Left ventricle myocardium inferior (tissue), 1 donor: ENCODE measurements at regions not wholly inside any gene's neighbourhood (a gene's known extent, or its start where the extent isn't known, plus 50 kb on each side); places are given as distances from the start of the nearest gene placed in this dataset.

Experiments
- DNase-seq: peaks from one replicate; pipeline ENCODE4 v3.0.0-alpha.2; 2020
- H3K27ac ChIP-seq: fragments of 200-600 bp; replicated peaks from 2 replicates; pipeline ENCODE4 v1.8.0; 2021
- H3K27me3 ChIP-seq: fragments of 200-600 bp; 2 replicates; pipeline ENCODE4 v1.8.0; 2021; ENCODE audit warnings: low read depth
- H3K36me3 ChIP-seq: fragments of 200-600 bp; 2 replicates; pipeline ENCODE4 v1.8.0; 2021
- H3K4me1 ChIP-seq: fragments of 200-600 bp; 2 replicates; pipeline ENCODE4 v1.8.0; 2021
- H3K4me3 ChIP-seq: fragments of 200-600 bp; 2 replicates; pipeline ENCODE4 v1.8.0; 2021; ENCODE audit warnings: mild to moderate bottlenecking, moderate library complexity
- H3K9me3 ChIP-seq: fragments of 200-600 bp; replicated peaks from 2 replicates; pipeline ENCODE4 v1.8.0; 2021
- intact Hi-C: fragments of 100-400 bp; cut with micrococcal nuclease; formaldehyde crosslinking; loops from one replicate; pipeline ENCODE4 v1.11.0; 2022
- TF ChIP-seq, protein P1 (sequence below): fragments of 200-600 bp; IDR thresholded peaks from 2 replicates; pipeline ENCODE4 v1.8.0; 2021; ENCODE audit warnings: antibody characterized with exemption, mild to moderate bottlenecking, borderline replicate concordance
- donor health status: DM: no; HTN: yes; CAD: no; lungs with severe emphysema.

DNA sequence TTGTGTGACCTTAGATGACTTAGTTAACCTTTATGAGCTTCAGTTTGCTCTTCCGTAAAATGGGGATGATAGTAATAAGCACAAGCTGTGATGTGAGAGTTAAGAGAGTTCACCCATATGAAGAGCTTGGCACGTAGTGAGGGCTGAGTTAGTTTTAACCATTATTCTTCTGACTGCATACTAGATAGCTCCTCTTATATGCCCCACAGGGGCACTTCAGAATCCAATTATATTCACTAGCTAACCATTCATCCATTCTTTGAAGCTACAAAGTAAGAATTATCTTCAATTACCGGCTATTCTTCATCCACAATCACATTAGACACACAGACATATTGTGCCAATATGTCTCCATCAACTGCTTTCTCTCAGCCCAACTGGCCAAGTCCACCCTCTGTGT, 159.0 kb upstream of the STT3B start:
- Histone ChIP-seq H3K36me3 (no peaks in the 10 kb centered on the region), H3K27ac (no peak overlapping the region), H3K4me3 (no peak overlapping the region), H3K9me3 (no peaks in the 10 kb centered on the region), H3K4me1 (no peaks in the 10 kb centered on the region), H3K27me3 (no peaks in the 10 kb centered on the region)
- intact Hi-C loops = no loop called here
- DNase-seq = no peak
- TF ChIP-seq, protein P1, sequence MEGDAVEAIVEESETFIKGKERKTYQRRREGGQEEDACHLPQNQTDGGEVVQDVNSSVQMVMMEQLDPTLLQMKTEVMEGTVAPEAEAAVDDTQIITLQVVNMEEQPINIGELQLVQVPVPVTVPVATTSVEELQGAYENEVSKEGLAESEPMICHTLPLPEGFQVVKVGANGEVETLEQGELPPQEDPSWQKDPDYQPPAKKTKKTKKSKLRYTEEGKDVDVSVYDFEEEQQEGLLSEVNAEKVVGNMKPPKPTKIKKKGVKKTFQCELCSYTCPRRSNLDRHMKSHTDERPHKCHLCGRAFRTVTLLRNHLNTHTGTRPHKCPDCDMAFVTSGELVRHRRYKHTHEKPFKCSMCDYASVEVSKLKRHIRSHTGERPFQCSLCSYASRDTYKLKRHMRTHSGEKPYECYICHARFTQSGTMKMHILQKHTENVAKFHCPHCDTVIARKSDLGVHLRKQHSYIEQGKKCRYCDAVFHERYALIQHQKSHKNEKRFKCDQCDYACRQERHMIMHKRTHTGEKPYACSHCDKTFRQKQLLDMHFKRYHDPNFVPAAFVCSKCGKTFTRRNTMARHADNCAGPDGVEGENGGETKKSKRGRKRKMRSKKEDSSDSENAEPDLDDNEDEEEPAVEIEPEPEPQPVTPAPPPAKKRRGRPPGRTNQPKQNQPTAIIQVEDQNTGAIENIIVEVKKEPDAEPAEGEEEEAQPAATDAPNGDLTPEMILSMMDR = no peak

DNA sequence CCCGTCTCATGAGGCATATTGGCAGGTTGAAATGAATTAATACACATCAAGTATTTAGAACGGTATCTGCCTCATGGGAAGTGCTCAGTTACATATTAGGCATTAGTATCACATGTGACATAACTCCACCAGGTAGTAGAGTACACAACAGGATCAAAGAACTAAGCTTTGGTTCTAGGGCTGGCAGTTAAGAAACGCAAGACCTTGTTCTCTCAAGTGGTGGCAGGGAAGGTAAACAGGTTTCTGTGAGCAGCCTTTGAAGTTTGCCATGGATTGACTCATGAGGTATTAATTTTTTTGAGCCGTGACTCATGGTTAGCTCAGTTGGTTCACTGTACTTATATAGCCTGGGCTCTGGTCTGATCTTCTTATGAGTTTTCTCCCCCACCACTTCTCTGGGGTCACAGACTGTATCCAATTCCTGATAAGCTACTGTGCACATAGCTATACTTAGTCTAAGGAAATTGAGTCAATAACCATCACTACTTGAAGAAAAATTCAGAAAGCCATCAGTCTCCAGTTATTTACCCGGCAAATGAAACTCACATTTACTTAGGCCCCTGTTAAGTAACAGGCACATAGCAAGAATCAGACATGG, 155.6 kb upstream of the STT3B start:
- DNase-seq = no peak
- H3K9me3 ChIP-seq = no peaks in the 10 kb centered on the region
- intact Hi-C loops = no loop called here

DNA sequence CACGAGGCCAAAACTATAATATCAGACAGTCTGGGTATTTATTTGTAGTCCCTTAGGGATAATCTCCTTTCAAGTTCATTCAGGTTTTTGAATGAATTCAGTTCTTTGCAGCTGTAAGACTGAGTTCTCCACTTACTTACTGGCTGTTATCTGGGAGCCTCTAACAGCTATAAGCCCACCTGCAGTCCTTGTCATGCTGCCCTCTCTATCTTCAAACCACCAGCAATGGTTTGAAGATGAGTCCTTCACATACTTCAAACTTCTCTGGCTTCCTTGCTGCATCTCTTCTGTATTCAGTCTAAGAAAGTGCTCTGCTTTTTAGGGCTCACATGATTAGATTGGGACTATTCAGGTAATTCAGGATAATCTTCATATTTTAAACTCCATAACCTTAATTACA, 154.5 kb upstream of the STT3B start:
- no peak for DNase-seq
- no peaks in the 10 kb centered on the region for H3K27me3 ChIP-seq
- no peaks in the 10 kb centered on the region for H3K36me3 ChIP-seq
- H3K4me3 ChIP-seq = no peak overlapping the region
- intact Hi-C loops = no loop called here
- TF ChIP-seq, protein P1 = no peak
- no peaks in the 10 kb centered on the region for H3K4me1 ChIP-seq
- H3K27ac ChIP-seq = no peak overlapping the region
- no peaks in the 10 kb centered on the region for H3K9me3 ChIP-seq

More for the DNA sequence above, 155.6 kb upstream of the STT3B start:
- TF ChIP-seq, protein P1 = no peak
- Histone ChIP-seq H3K27ac (no peak overlapping the region), H3K27me3 (no peaks in the 10 kb centered on the region), H3K4me1 (no peaks in the 10 kb centered on the region), H3K4me3 (no peak overlapping the region), H3K36me3 (no peaks in the 10 kb centered on the region)

DNA sequence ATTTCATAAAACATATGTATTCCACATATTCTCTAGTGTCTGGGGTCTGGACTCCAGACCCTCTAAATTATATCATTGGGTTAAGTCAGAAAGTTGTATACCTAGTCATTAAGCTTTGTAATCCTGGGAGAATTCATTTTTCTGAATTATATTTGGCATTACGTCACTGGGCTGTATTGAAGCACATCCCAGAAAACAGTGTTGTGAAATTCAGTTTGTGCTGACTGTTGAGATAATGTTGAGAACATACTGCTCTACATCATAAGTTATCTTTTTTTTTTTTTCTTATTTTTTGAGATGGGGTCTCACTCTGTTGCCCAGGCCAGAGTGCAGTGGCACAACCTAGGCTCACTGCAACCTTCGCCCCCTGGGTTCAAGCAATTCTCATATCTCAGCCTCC, 153.1 kb upstream of the STT3B start:
- Histone ChIP-seq H3K27me3 (no peaks in the 10 kb centered on the region), H3K4me1 (no peaks in the 10 kb centered on the region), H3K27ac (no peak overlapping the region), H3K9me3 (no peaks in the 10 kb centered on the region), H3K4me3 (no peak overlapping the region), H3K36me3 (no peaks in the 10 kb centered on the region)
- intact Hi-C loops = no loop called here
- TF ChIP-seq, protein P1 = no peak
- DNase-seq = no peak

DNA sequence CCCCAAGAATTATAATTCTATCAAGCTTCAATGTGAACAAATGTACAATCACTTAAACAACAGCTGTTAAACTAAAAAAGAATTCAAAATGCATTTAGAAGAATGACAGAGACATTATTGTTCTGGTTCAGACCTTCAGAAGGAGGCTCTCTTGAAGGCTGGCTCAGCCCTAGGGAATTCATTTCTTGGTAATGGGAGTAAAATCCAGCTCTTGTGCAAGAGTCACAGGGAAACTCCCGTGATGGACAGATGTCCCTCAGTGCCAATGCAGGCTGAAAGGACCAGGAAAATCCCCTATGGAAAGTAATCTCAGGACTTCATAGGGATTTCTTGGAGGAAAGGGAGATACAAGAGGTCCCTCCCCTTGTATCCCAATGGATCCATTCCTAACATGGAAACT, 149.9 kb upstream of the STT3B start:
- Histone ChIP-seq H3K4me1 (no peaks in the 10 kb centered on the region), H3K4me3 (no peak overlapping the region), H3K9me3 (no peaks in the 10 kb centered on the region), H3K36me3 (no peaks in the 10 kb centered on the region), H3K27me3 (no peaks in the 10 kb centered on the region), H3K27ac (no peak overlapping the region)
- TF ChIP-seq, protein P1 = no peak
- no peak for DNase-seq
- intact Hi-C loops = no loop called here

DNA sequence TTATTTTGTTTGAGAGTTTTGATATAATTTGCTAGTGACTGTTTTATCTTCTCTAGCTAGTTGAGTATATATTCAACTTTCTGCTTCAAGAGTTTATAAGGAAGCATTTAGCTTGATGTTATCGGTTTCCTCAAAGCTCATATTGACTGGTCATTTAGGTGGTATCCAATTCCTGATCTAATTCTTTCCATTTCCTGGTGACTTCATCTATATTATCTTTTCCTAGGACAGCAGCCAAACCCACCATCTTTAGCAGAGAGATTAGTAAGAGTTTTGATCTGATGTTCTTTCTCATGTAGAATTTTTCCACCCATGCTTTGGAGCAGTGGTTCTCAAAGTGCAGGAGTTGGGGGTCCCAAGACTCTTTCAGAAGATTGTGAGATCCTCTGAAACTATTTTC, 148.6 kb upstream of the STT3B start:
- intact Hi-C loops = no loop called here
- DNase-seq = no peak

More for the DNA sequence above, 148.6 kb upstream of the STT3B start:
- no peak overlapping the region for H3K27ac ChIP-seq
- no peaks in the 10 kb centered on the region for H3K36me3 ChIP-seq
- H3K9me3 ChIP-seq = no peaks in the 10 kb centered on the region
- TF ChIP-seq, protein P1 = no peak
- no peaks in the 10 kb centered on the region for H3K27me3 ChIP-seq
- H3K4me1 ChIP-seq = no peaks in the 10 kb centered on the region
- H3K4me3 ChIP-seq = no peak overlapping the region
